Mononuclear cell (primary cell): ENCODE measurements at regions not wholly inside any gene's neighbourhood (a gene's known extent, or its start where the extent isn't known, plus 50 kb on each side); places are given as distances from the start of the nearest gene placed in this dataset.

Experiments used
- H3K27me3 ChIP-seq: 2 replicates; pipeline ENCODE4 v1.6.0; 2011; ENCODE audit warnings: low read length, control low read depth; ENCODE audit not compliant: insufficient read depth
- H3K4me1 ChIP-seq: 2 replicates; pipeline ENCODE4 v1.5.1; 2011; ENCODE audit warnings: mild to moderate bottlenecking, low read length, control low read depth; ENCODE audit not compliant: insufficient read depth
- H3K4me3 ChIP-seq: 2 replicates; pipeline ENCODE4 v1.5.1; 2011; ENCODE audit warnings: mild to moderate bottlenecking, low read length, moderate library complexity
- H3K9me3 ChIP-seq: 2 replicates; pipeline ENCODE4 v1.5.1; 2011; ENCODE audit warnings: low read depth, mild to moderate bottlenecking, control low read depth, low read length

DNA sequence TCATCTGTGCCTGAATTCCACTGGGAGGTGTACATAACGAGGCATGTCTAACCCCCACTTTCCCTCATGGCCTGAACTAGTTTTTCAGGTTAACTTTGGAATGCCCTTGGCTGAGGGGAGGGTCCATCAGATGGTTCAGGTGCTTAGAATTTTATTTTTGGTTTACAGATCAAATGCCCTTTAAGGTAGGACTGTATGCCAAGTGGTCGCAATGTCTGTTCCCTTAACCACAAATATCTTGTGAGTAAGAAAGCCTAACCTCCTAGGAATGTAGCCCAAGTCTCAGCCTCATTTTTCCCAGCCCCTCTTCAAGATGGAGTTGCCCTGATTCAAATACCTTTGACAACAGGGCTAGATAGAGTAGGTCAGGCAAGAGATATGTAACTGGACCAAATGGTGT lies 78.4 kb downstream of the RNASET2 start:
- no peaks in the 10 kb centered on the region for H3K27me3 ChIP-seq
- H3K9me3 ChIP-seq: no peaks in the 10 kb centered on the region
- no peak overlapping the region for H3K4me3 ChIP-seq
- H3K4me1 ChIP-seq: no peaks in the 10 kb centered on the region

GRCh38 chr6:166877349-166877748 lies 79.0 kb downstream of the RNASET2 start:
- no peaks in the 10 kb centered on the region for H3K9me3 ChIP-seq
- H3K4me1 ChIP-seq: no peaks in the 10 kb centered on the region
- no peak overlapping the region for H3K4me3 ChIP-seq
- no peaks in the 10 kb centered on the region for H3K27me3 ChIP-seq

DNA sequence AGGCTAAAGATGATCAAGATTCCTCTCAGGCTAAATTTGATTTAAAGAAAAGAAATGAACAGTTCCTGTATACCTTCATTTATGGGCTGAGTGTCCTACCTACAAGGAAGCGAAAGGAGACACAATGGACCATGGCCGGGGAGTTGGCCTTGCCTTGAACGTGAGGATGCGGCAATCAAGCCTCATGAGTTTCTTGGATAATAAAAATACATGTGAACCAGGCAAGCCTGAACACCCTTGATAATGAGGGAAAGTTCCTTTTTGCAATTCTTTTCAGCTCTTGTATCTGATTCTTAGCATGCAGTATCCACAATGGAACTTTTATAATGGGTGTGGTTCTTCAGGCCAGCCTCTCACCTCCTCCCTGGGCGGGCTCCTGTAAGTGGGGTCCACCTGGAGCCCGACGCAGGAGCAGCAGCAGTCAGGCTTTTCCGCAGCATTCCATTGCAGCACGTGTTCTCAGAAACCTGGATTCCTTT lies 83.8 kb downstream of the RNASET2 start:
- Histone ChIP-seq H3K27me3 (no peaks in the 10 kb centered on the region), H3K9me3 (no peaks in the 10 kb centered on the region), H3K4me3 (no peak overlapping the region), H3K4me1 (no peaks in the 10 kb centered on the region)

- Histone ChIP-seq H3K9me3 (no peaks in the 10 kb centered on the region), H3K4me1 (no peaks in the 10 kb centered on the region), H3K27me3 (no peaks in the 10 kb centered on the region), H3K4me3 (no peak overlapping the region)
These were observed 85.6 kb downstream of the RNASET2 start for GRCh38 chr6:166870602-166871208.

- Histone ChIP-seq H3K27me3 (peaks cover 21% of the 10 kb centered on the region), H3K4me1 (peaks cover 10% of the 10 kb centered on the region), H3K9me3 (no peaks in the 10 kb centered on the region), H3K4me3 (no peak overlapping the region)
These were observed 89.3 kb downstream of the RNASET2 start for GRCh38 chr6:166866839-166867637.

DNA sequence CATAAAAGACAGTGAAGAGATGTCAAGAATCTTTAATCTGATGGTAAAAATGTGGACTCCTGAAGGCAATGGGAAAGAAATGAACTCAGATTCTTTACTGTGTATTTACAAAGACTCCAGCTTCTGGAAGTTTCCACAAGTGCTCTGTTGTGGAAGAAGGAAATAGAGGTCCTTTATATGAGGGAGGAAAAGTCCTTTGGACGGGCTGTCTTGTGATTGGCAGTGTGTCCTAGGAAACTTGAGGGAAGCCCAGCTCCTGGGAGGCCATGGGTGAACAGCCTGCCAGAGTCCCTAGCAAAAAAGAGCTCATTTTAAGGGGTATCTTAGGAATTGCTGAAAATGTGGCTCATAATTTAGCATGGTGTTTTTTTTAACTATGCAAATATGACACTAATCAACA lies 92.0 kb downstream of the RNASET2 start:
- peaks cover 12% of the 10 kb centered on the region for H3K4me1 ChIP-seq
- H3K9me3 ChIP-seq: no peaks in the 10 kb centered on the region
- H3K27me3 ChIP-seq: peaks cover 40% of the 10 kb centered on the region
- H3K4me3 ChIP-seq: no peak overlapping the region

DNA sequence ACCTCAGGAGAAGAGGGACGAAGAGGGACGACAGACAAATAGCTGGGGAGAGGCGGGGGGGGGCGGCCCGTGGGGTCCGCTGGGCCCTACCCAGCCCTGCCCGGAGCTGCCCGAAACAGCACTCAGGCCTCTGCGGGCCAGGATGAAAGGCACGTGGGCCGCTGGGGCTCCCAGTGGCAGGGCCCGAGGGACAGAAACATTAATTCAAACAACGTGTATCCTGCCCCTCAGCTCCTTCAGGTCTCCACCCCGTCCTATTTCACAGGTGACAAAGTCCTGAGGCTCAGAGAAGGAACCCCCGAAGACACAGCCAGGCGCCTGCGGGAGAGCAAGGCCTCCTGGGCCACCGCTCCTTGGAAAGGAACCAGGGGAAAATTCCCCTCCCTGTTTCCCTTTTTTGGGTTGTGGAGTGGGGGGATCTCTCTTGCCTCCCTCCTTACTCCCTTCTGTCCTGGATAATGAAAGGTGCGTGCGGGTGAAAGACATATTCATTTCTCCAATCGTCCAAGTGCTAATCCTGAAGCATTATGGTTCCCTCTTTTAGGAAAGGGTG lies 93.3 kb downstream of the RNASET2 start:
- Histone ChIP-seq H3K27me3 (peaks cover 40% of the 10 kb centered on the region), H3K4me3 (no peak overlapping the region), H3K4me1 (peaks cover 12% of the 10 kb centered on the region), H3K9me3 (no peaks in the 10 kb centered on the region)

GRCh38 chr6:166862287-166862977 lies 93.9 kb downstream of the RNASET2 start:
- peak overlapping the region; percentile 32 for H3K4me3 ChIP-seq

DNA sequence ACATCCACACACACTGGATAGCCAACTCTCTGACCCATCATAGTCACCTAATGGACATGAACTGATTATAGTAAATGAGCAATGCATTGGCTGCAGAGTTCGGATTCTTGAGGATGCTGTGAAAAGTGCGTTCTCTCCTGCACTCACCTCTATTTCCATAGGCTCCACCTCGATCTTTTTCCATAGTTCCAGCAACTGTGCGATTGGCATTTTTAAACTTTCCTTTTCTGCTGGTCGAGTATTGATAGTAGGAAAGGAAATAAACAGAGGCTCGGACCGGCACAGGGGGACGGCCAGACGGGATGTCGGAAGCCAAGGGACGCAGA lies 94.4 kb downstream of the RNASET2 start:
- peak overlapping the region; percentile 32 for H3K4me3 ChIP-seq
- H3K9me3 ChIP-seq: no peaks in the 10 kb centered on the region
- peaks cover 12% of the 10 kb centered on the region for H3K4me1 ChIP-seq
- peaks cover 40% of the 10 kb centered on the region for H3K27me3 ChIP-seq

More at GRCh38 chr6:166862287-166862977, 93.9 kb downstream of the RNASET2 start:
- Histone ChIP-seq H3K9me3 (no peaks in the 10 kb centered on the region), H3K27me3 (peaks cover 40% of the 10 kb centered on the region), H3K4me1 (peaks cover 12% of the 10 kb centered on the region)

DNA sequence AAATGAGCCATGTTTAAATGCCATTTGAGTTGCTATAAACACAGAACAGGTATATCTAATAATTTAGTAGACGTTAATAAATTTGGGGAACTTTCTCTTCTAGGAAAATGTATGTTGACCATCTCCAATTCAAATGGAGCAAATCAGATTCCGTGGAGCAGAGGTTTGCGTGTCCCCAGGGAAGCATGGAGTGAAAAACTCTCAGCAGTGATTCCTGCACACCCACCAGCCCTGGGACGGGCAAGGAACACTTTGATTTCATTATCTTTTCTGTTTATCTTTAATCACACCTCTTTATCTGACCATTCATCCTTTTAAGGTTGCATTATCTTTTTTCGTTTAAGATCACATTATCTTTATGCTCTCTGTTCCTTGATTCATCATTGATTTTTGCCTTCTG lies 95.0 kb downstream of the RNASET2 start:
- Histone ChIP-seq H3K4me3 (no peak overlapping the region), H3K9me3 (no peaks in the 10 kb centered on the region), H3K27me3 (peaks cover 40% of the 10 kb centered on the region), H3K4me1 (peaks cover 12% of the 10 kb centered on the region)

DNA sequence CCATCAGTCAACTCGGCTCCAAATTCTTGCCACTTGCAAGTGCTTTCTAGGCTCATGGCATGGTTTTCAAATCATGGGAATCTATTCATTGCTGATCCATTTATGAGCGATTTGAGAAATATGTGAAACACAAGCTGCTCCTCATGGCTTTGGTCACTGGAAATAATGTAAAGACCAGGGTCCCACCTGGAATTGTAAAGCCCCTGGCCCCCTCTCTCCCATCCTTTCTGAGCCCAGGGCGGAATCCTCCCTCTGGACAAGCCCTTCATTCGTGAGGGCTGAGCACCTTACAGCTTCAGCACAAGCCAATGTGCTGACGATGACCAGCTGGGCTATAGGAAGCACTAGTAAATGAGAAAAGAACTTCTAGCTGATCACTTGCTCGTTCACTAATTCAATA lies 96.0 kb downstream of the RNASET2 start:
- Histone ChIP-seq H3K27me3 (peaks cover 40% of the 10 kb centered on the region), H3K4me1 (peaks cover 12% of the 10 kb centered on the region), H3K4me3 (no peak overlapping the region), H3K9me3 (no peaks in the 10 kb centered on the region)

- Histone ChIP-seq H3K4me3 (no peak overlapping the region), H3K9me3 (no peaks in the 10 kb centered on the region), H3K27me3 (peaks cover 3% of the 10 kb centered on the region), H3K4me1 (no peaks in the 10 kb centered on the region)
These were observed 100.9 kb downstream of the RNASET2 start for GRCh38 chr6:166855416-166855815.

DNA sequence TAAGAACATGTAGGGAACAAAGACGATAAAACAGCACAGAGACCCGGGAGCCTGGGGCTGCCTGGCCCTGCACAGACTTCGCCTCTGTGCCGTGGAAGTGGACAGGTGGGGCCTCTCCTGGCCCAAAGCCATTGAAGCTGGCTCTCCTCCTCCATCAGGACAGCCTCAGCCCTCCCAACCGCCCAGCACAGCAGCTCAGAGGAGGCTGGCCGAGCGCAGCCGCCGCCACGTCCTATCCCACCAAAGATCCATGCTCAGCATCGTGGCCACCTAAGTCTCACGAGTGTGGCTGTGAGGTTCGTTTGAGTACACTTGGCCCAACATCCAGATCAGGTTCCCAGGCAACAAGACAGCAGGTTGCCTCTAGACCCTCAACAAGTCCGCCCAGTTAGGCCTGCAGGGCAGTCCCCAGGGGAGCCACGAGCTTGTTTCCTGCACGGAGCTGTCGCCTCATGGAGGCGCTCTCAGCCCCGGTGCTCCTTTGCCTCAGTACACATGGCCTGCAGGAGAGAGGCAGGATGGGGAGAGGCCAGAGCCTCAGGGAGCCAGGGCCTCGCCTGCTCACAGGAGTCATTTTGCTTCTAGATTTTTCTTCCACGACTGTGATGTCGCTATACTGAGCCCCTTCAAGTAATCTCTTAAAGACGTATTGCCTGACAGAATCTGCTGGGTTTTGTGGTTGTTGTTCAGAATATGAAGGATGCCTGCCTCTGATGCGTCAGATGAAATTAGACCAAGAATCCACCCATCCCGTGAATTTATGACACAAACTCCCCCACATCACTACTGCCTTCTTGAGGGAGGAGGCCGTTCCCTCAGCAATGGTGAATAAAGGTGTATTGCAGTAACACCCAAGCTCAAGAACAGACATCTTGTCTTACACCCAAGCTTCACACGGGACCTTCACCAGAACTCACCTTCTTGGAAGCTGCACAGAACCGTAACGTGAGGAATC lies 102.7 kb downstream of the RNASET2 start:
- H3K4me3 ChIP-seq: no peak overlapping the region

DNA sequence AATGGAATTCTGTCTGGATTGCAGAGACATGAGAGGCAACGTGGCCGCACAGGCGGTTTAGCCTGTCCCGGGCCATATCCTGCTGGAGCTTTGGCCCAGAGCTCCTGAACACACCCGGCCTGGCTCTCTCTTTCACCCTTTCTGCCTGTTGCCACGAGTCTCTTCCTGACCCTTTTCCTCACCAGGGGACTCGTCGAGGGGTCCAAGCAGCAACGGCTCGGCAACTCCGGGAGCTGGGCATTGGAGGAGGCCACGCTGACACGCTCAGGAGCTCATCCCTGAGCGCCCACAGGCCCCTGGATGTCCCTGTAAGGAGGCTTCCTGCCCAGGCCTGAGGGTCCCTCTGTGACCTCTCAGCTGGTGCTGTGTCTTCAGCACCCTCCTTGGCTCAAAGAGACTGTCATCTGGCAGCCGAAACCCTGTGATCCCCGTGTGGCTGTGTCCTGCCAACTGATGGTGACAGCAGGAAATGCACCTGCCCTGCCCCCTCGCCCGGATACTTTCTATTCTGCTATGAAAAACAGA lies 103.8 kb downstream of the RNASET2 start:
- no peaks in the 10 kb centered on the region for H3K9me3 ChIP-seq
- H3K4me1 ChIP-seq: no peaks in the 10 kb centered on the region
- no peaks in the 10 kb centered on the region for H3K27me3 ChIP-seq
- no peak overlapping the region for H3K4me3 ChIP-seq

More for the DNA sequence above, 102.7 kb downstream of the RNASET2 start:
- no peaks in the 10 kb centered on the region for H3K27me3 ChIP-seq
- no peaks in the 10 kb centered on the region for H3K9me3 ChIP-seq
- H3K4me1 ChIP-seq: no peaks in the 10 kb centered on the region
